Lower leg skin (tissue), 3 donors: ENCODE measurements at regions not wholly inside any gene's neighbourhood (a gene's known extent, or its start where the extent isn't known, plus 50 kb on each side); places are given as distances from the start of the nearest gene placed in this dataset.

Experiments used
- POLR2A ChIP-seq, 2 donors: fragments of 450-650 bp; IDR thresholded peaks; one replicate each; pipeline ENCODE4 v1.6.1; 2016 to 2017; ENCODE audit warnings: antibody characterized with exemption in 2 of 2, mild to moderate bottlenecking in 1 of 2, moderate library complexity in 1 of 2
- TF ChIP-seq, protein P1 (sequence below), 3 donors: fragments of 450-650 bp; IDR thresholded peaks; one replicate each; pipeline ENCODE4 v1.5.1; 2016; ENCODE audit warnings: antibody characterized with exemption in 3 of 3, mild to moderate bottlenecking in 3 of 3, moderate library complexity in 2 of 3

DNA sequence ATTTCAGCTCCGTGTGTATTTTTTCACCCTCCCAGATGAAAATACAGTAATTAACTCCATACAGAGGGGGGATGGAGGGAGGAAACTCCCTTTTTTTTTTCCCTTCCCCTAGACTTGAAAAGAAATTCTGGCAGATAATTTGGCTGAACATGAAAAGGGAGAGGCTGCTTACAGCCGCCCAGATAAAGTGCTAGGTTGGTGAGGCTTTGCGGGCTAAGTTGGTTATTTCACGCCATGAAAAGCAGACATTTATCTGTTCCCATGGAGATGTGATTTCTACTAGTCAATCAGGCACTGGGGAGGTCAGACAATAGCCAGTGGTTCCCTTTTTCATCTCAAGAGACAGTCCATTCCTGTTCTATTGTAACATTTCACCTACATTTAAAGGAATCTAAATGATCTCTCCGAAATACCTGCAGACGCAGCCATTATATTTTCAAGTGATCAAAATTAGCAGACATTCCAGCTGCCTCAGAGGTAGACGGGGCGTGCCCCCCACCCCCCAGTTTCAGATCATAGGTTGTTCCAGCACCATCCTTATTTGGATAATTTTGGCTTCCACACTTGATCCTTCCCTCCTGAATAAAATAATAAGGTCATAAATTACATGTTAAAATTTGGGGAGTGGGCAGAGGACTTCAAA lies 143.9 kb upstream of the ZNF217 start:
- TF ChIP-seq, protein P1, sequence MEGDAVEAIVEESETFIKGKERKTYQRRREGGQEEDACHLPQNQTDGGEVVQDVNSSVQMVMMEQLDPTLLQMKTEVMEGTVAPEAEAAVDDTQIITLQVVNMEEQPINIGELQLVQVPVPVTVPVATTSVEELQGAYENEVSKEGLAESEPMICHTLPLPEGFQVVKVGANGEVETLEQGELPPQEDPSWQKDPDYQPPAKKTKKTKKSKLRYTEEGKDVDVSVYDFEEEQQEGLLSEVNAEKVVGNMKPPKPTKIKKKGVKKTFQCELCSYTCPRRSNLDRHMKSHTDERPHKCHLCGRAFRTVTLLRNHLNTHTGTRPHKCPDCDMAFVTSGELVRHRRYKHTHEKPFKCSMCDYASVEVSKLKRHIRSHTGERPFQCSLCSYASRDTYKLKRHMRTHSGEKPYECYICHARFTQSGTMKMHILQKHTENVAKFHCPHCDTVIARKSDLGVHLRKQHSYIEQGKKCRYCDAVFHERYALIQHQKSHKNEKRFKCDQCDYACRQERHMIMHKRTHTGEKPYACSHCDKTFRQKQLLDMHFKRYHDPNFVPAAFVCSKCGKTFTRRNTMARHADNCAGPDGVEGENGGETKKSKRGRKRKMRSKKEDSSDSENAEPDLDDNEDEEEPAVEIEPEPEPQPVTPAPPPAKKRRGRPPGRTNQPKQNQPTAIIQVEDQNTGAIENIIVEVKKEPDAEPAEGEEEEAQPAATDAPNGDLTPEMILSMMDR (IDR thresholded peaks at IDR 0.05): no peak
- TF ChIP-seq POLR2A (IDR thresholded peaks at IDR 0.05): no peak
